Activated CD4-positive, CD25-positive, alpha-beta regulatory T cell treated with anti-CD3 and anti-CD28 coated beads, Interleukin-2, amount 50 U/mL, for 24 hours (primary cell): ENCODE measurements at regions not wholly inside any gene's neighbourhood (a gene's known extent, or its start where the extent isn't known, plus 50 kb on each side); places are given as distances from the start of the nearest gene placed in this dataset.
"Not testable (repeated sequence)": the region's sequence is repeated elsewhere in the genome, so short reads cannot be mapped to it uniquely, and the experiment has no call there.

Experiments used
- ATAC-seq, 2 donors: fragments of 150-1000 bp; cut with Tn5 transposase; one replicate each; pipeline ENCODE4 v1.10.0; 2021; ENCODE audit warnings: mild to moderate bottlenecking in 1 of 2, moderate library complexity in 1 of 2

DNA sequence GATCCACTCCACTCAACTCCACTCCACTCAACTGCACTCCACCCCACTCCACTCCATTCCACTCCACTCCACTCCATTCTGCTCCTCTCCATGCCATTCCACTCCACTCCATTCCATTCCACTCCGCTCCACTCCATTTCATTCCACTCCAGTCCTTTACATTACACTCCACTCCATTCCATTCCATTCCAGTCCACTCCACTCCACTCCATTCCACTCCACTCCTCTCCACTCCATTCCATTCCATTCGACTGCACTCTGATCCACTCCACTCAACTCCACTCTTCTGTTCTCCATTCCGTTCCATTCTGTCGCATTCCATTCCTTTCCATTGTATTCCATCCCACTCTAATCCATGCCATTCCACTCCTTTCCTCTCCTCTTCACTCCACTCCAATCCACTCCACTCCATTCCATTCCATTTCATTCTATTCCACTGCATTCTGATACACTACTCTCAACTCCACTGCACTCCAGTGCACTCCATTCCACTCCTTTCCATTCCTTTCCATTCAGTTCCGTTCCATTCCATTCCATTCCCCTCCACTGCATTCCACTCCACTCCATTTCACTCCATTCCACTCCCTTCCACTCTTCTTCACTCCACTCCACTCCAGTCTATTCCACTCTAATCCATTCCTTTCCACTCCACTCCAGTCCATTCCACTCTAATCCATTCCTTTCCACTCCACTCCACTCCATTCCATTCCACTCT lies 2564.2 kb upstream of the TPTE start:
- not testable (repeated sequence) for ATAC-seq

DNA sequence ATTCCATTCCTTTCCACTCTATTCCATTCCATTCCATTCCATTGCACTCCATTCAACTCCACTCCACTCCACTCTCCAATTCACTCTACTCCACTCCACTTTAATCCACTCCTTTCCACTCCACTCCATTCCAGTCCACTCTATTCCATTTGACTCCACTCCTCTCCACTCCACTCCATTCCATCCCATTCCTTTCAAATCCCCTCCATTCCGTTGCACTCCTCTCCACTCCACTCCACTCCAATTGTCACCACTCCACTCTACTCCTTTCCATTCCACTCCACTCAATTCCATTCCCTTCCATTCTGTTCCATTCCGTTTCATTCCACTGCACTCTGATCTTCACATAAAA lies 2563.7 kb upstream of the TPTE start:
- no peak for ATAC-seq
